ENCODE measurements at regions not wholly inside any gene's neighbourhood (a gene's known extent, or its start where the extent isn't known, plus 50 kb on each side); places are given as distances from the start of the nearest gene placed in this dataset.

- no peaks in the 10 kb centered on the region for H3K9me2 ChIP-seq (replicated peaks; ENCODE audit: low read depth, low read length)
- no peaks in the 10 kb centered on the region for H3F3A ChIP-seq (ENCODE audit: low read depth)
- no peak for TF ChIP-seq EZH2phosphoT487 (IDR thresholded peaks at IDR 0.05; ENCODE audit: borderline replicate concordance)
- H3K4me1 ChIP-seq (ENCODE audit: insufficient read depth, low read length, poor library complexity, severe bottlenecking), result no peaks in the 10 kb centered on the region
- H2AFZ ChIP-seq (ENCODE audit: low read length), result no peak overlapping the region
- H4K20me1 ChIP-seq (ENCODE audit: insufficient read depth, low read length, poor library complexity, severe bottlenecking), result no peaks in the 10 kb centered on the region
- no peaks in the 10 kb centered on the region for H3K79me2 ChIP-seq (ENCODE audit: insufficient read depth, low read length)
- H3K4me2 ChIP-seq (ENCODE audit: low read depth, low read length, poor library complexity, severe bottlenecking), result no peak overlapping the region
- H3K27me3 ChIP-seq (ENCODE audit: insufficient read depth, low read length, poor library complexity, severe bottlenecking), result no peaks in the 10 kb centered on the region
- H3K9ac ChIP-seq (ENCODE audit: low read depth, low read length, poor library complexity, severe bottlenecking), result no peak overlapping the region
- H3K4me3 ChIP-seq (ENCODE audit: low read length, poor library complexity, severe bottlenecking), result no peak overlapping the region
- no peaks in the 10 kb centered on the region for H3K9me3 ChIP-seq (ENCODE audit: insufficient read depth, low read depth, low read length)
- H3K36me3 ChIP-seq (ENCODE audit: insufficient read depth, low read length), result no peaks in the 10 kb centered on the region
These were observed 245.3 kb downstream of the MAFB start for GRCh38 chr20:40443753-40444152.

- H4K20me1 ChIP-seq (ENCODE audit: insufficient read depth, low read length, poor library complexity, severe bottlenecking), result no peaks in the 10 kb centered on the region
- H3K9ac ChIP-seq (ENCODE audit: low read depth, low read length, poor library complexity, severe bottlenecking), result no peak overlapping the region
- no peak overlapping the region for H3K4me2 ChIP-seq (ENCODE audit: low read depth, low read length, poor library complexity, severe bottlenecking)
- H3K79me2 ChIP-seq (ENCODE audit: insufficient read depth, low read length), result no peaks in the 10 kb centered on the region
- no peak for TF ChIP-seq EZH2phosphoT487 (IDR thresholded peaks at IDR 0.05; ENCODE audit: borderline replicate concordance)
- 0 out of 2 replicates have a peak, but pooled peaks have one; percentile 16 for TF ChIP-seq CTCF (conservative IDR thresholded peaks at IDR 0.05; ENCODE audit: low read length)
- no peak overlapping the region for H3K4me3 ChIP-seq (ENCODE audit: low read length, poor library complexity, severe bottlenecking)
- H3F3A ChIP-seq (ENCODE audit: low read depth), result no peaks in the 10 kb centered on the region
- no peak overlapping the region for H2AFZ ChIP-seq (ENCODE audit: low read length)
- H3K36me3 ChIP-seq (ENCODE audit: insufficient read depth, low read length), result no peaks in the 10 kb centered on the region
- no peaks in the 10 kb centered on the region for H3K27me3 ChIP-seq (ENCODE audit: insufficient read depth, low read length, poor library complexity, severe bottlenecking)
- no peaks in the 10 kb centered on the region for H3K9me2 ChIP-seq (replicated peaks; ENCODE audit: low read depth, low read length)
- H3K9me3 ChIP-seq (ENCODE audit: insufficient read depth, low read depth, low read length), result no peaks in the 10 kb centered on the region
- H3K4me1 ChIP-seq (ENCODE audit: insufficient read depth, low read length, poor library complexity, severe bottlenecking), result no peaks in the 10 kb centered on the region
These were observed 246.7 kb downstream of the MAFB start for GRCh38 chr20:40442181-40442963.

DNA sequence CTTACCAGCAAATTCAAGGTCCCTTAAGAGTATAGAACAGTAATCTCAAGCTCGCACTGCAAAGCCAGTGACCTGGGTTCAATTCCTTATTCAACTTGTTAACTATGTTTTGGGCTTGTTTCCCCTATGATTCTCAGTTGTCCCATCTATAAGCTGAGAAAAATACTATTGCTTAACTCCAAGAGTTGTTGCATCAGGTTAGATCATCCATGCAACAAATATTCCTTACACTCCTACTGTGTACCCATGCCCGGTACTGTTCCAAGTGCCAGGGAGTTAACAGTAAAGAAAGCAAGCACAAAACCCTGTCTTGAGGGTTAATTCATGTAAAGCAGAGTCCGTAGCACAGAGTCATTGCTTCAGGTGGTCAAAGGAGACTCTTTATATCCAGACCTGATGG is 247.3 kb downstream of the MAFB start:
- no peak overlapping the region for H3K9ac ChIP-seq (ENCODE audit: low read depth, low read length, poor library complexity, severe bottlenecking)
- H3K36me3 ChIP-seq (ENCODE audit: insufficient read depth, low read length), result no peaks in the 10 kb centered on the region
- H4K20me1 ChIP-seq (ENCODE audit: insufficient read depth, low read length, poor library complexity, severe bottlenecking), result no peaks in the 10 kb centered on the region
- H3K4me2 ChIP-seq (ENCODE audit: low read depth, low read length, poor library complexity, severe bottlenecking), result no peak overlapping the region
- no peak overlapping the region for H3K4me3 ChIP-seq (ENCODE audit: low read length, poor library complexity, severe bottlenecking)
- no peaks in the 10 kb centered on the region for H3K9me2 ChIP-seq (replicated peaks; ENCODE audit: low read depth, low read length)
- H3K27me3 ChIP-seq (ENCODE audit: insufficient read depth, low read length, poor library complexity, severe bottlenecking), result no peaks in the 10 kb centered on the region
- TF ChIP-seq EZH2phosphoT487 (IDR thresholded peaks at IDR 0.05; ENCODE audit: borderline replicate concordance) (no peak), CTCF (conservative IDR thresholded peaks at IDR 0.05; ENCODE audit: low read length) (no peak)
- no peaks in the 10 kb centered on the region for H3K4me1 ChIP-seq (ENCODE audit: insufficient read depth, low read length, poor library complexity, severe bottlenecking)
- H3K9me3 ChIP-seq (ENCODE audit: insufficient read depth, low read depth, low read length), result no peaks in the 10 kb centered on the region
- no peaks in the 10 kb centered on the region for H3F3A ChIP-seq (ENCODE audit: low read depth)
- H2AFZ ChIP-seq (ENCODE audit: low read length), result no peak overlapping the region
- no peaks in the 10 kb centered on the region for H3K79me2 ChIP-seq (ENCODE audit: insufficient read depth, low read length)
